Left ventricle myocardium superior (tissue), 1 donor: ENCODE measurements at regions not wholly inside any gene's neighbourhood (a gene's known extent, or its start where the extent isn't known, plus 50 kb on each side); places are given as distances from the start of the nearest gene placed in this dataset.
"Not testable (repeated sequence)": the region's sequence is repeated elsewhere in the genome, so short reads cannot be mapped to it uniquely, and the experiment has no call there.

Source experiments
- ATAC-seq: fragments of 200-7000 bp; cut with Tn5 transposase; one replicate; pipeline ENCODE4 v1.9.1; 2020; ENCODE audit warnings: mild to moderate bottlenecking, moderate library complexity
- DNase-seq: peaks from one replicate; pipeline ENCODE4 v3.0.0-alpha.2; 2020
- intact Hi-C: fragments of 100-400 bp; cut with micrococcal nuclease; formaldehyde crosslinking; loops from one replicate; pipeline ENCODE4 v1.11.0; 2022
- donor health status: DM: no; HTN: yes; CAD: no; lungs with severe emphysema.

- no peak for ATAC-seq
- DNase-seq: no peak
- intact Hi-C loops: no loop called here
Observed at GRCh38 chr13:63249411-63250187, 1834.0 kb upstream of the PCDH20 start.

GRCh38 chr13:63236667-63237396 is 1821.2 kb upstream of the PCDH20 start:
- ATAC-seq, intact Hi-C loops, DNase-seq: not testable (repeated sequence)

GRCh38 chr13:63218596-63218995 is 1802.9 kb upstream of the PCDH20 start:
- intact Hi-C loops, ATAC-seq, DNase-seq: not testable (repeated sequence)

DNA sequence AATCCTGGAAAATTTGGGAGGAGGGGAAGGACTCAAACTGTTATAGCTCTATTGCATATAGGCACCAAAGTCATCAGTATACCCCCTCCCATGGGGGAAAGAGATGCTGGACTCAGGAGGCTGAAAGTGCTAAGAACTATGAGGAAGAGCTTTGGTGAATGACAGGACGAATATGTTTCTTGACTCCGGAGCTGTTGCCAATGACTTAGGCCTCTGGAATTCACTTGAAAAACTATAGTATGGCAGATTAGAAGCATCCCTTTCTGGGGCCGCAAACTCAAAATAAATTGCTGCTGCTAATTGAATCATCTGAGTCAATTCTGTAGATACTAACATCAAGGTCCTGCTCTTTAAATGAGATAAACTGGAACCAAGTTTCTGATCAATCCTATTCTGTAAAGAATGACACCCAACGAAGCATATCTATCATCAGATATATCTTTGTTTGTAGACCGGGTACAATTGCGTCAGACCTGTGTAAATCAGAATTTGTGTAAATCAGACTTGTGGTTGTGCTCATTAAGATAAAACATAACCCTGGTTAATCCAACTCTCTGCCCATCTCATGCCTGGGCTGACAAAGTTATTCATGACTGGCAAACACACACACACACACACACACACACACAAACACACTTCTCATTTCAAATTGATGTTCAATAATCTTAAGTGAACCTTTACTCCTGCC is 1793.8 kb upstream of the PCDH20 start:
- DNase-seq (no peak), ATAC-seq (no peak)
- intact Hi-C loops: no loop called here

- intact Hi-C loops: no loop called here
- no peak for ATAC-seq
- no peak for DNase-seq
Observed at GRCh38 chr13:63208826-63209225, 1793.2 kb upstream of the PCDH20 start.

DNA sequence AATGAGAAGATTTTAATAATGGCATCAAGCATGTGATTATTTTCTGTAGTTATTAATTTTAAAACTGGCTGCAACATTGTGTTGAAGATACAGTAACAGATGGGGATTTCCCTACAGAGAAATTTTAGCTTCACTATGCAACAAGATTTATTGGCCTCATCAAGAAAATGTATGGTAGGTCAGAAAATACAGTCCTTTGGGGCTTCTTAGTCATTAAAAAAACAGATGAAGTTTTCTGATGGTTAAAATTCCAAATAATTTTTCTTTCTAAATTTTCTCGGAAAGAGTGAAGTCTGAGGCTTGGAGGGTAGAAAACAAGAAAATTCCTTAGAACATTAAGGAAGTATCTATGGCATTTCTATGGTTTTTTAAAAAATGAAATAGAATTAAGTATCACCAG is 1790.8 kb upstream of the PCDH20 start:
- no peak for ATAC-seq
- intact Hi-C loops: no loop called here
- no peak for DNase-seq

DNA sequence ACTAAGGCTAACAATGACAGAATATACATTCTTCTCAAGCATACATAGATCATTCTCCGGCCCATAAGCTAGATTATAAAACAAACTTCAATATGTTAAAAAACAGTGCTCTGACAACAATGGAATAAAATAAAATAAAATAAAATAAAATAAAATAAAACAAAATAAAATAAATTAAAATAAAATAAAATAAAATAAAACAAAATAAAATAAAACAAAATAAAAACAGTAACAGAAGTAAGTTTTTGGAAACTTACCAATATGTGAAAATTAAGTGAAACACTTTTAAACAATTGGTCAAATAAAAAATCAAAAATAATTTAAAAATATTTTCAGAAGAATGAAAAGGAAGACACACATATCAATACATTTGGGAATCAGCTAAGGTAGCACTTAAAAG is 1785.8 kb upstream of the PCDH20 start:
- DNase-seq: no peak
- ATAC-seq: no peak
- intact Hi-C loops: no loop called here

DNA sequence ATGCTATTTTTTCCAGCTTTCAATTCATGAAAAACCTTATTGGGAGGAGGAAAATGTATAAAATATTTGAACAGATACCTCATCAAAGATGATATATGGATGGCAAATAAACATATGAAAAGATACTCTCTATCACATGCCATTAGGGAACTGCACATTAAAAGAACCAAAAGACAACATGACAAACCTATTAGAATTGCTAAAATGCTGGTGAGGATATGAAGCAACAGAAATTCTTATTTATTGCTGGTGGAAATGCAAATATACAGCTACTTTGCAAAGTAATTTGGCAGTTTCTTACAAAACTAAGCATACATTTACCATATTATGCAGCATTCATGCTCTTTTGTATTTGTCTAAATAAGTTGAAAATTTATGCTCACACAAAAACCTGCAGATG is 1783.9 kb upstream of the PCDH20 start:
- no peak for ATAC-seq
- intact Hi-C loops: no loop called here
- DNase-seq: no peak

GRCh38 chr13:63198071-63198470 is 1782.4 kb upstream of the PCDH20 start:
- intact Hi-C loops: no loop called here

DNA sequence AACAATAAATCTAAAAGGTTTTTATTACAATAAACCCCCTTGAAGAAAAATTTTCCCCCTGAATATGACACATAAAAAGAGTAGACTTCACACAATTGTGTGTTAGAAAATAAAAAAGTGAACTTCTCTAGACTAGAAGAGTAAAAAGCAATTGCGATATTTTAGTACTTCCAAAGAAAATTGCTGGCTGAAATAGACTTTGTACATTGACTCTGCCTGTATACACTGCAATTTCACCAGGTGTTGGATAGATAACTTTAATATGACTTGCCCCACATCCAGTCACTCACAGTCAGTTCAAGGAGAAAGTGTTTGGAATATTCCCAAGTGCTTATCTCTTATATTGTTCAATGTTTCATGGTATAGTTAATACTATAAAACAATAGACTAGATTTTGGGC is 1780.1 kb upstream of the PCDH20 start:
- intact Hi-C loops: no loop called here
- no peak for DNase-seq
- ATAC-seq: no peak

More at GRCh38 chr13:63198071-63198470, 1782.4 kb upstream of the PCDH20 start:
- ATAC-seq (no peak), DNase-seq (no peak)

DNA sequence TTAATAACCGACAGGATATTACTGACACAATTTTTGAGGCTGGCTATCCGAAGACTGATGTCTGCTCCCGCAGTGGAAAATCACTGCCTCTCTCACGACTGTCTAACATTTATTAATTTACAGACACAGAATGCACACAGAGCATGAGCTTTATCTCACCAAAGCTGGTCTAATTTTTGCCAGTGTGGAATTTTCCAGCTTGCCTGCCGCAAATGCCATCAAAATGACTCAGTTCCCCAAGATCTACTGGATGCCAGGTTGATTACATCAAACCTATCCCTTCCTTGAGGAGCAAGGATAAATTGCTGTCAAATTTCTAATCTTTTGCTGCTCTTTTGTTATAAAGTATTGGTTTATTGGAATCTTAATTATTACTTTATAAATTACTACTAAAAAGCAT is 1775.1 kb upstream of the PCDH20 start:
- intact Hi-C loops: no loop called here
- DNase-seq: no peak
- no peak for ATAC-seq

GRCh38 chr13:63190219-63190618 is 1774.6 kb upstream of the PCDH20 start:
- no peak for DNase-seq
- intact Hi-C loops: no loop called here
- ATAC-seq: no peak

GRCh38 chr13:63189712-63190111 is 1774.1 kb upstream of the PCDH20 start:
- no peak for DNase-seq
- no peak for ATAC-seq
- intact Hi-C loops: no loop called here

GRCh38 chr13:63184693-63185092 is 1769.0 kb upstream of the PCDH20 start:
- intact Hi-C loops: no loop called here
- DNase-seq: no peak
- ATAC-seq: no peak

DNA sequence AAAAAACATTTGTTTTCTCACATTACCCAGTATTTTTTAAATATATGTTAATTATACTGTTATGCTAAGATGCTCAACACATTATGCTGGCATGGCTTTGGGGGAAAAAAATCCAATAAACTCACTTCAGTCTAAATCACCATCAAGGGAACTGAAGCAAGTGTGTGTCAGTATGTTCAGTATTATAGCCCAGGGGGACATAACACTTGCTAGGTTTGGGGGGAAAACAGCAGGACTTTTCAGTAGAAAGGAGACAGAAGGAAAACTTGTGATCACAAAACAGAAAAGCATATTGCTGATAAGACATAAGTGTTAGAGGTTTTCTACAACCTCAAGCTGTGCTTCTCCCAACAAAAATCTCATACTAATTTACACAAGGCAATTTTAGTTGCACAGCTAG is 1759.9 kb upstream of the PCDH20 start:
- intact Hi-C loops: no loop called here
- DNase-seq (no peak), ATAC-seq (no peak)

DNA sequence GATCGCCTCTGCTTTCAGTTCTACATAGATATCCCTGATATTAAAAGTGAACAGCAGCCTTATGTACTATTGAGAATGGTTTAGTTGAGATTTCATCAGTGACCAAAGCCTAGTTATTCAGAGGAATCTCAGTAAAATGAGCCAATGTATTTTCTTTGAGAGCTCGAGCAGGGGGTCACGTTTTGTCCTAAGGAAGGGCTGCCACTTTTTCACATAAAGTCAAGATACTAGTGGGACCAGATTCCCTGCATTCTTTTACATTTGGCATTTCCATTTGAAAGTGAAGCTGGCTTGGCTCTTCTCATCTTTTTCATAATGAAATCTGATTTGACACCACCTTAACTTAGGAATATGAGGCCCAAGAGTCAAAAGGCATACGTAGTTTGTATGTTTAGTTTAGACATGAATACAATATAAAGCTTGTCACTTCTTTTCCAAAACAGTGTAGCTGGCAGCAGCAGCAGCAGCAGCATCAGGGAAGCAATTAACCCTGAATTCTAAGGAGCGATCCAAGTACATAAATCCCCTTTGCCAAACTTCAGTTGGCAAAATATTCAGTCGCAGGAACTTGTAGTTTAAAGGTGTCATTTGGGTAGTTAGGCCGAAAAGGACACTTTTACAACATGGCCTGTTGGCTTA is 1752.2 kb upstream of the PCDH20 start:
- ATAC-seq: no peak
- DNase-seq: no peak
- intact Hi-C loops: no loop called here

- DNase-seq: no peak
- ATAC-seq: no peak
- intact Hi-C loops: no loop called here
Observed at GRCh38 chr13:63166345-63166744, 1750.7 kb upstream of the PCDH20 start.

DNA sequence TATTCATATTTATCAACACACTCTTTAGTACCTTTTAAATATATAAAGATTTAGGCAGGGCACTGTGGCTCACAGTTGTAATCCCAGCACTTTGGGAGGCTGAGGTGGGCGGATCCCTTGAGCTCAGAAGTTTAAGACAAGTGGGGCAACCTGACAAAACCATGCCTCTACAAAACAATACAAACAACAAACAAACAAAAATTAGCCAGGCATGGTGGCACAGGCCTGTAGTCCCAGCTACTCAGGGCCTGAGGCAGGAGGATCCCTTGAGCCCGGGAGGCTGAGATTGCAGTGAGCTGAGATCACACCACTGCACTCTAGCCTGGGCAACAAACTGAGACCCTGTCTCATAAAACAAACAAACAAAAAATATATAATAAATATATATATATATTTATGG is 1748.3 kb upstream of the PCDH20 start:
- intact Hi-C loops: no loop called here
- no peak for ATAC-seq
- DNase-seq: no peak

GRCh38 chr13:63161219-63161618 is 1745.6 kb upstream of the PCDH20 start:
- ATAC-seq (no peak), DNase-seq (no peak)
- intact Hi-C loops: no loop called here

- intact Hi-C loops: no loop called here
- ATAC-seq (no peak), DNase-seq (no peak)
Observed at GRCh38 chr13:63156816-63157215, 1741.2 kb upstream of the PCDH20 start.
